Activated naive CD8-positive, alpha-beta T cell treated with anti-CD3 and anti-CD28 coated beads for 36 hours (primary cell): ENCODE measurements at regions not wholly inside any gene's neighbourhood (a gene's known extent, or its start where the extent isn't known, plus 50 kb on each side); places are given as distances from the start of the nearest gene placed in this dataset.

Experiments used
- DNase-seq: peaks from one replicate; pipeline ENCODE4 v3.0.0; 2021
- H3K27ac Mint-ChIP-seq: one replicate; pipeline ENCODE4 v1.8.0; 2022; ENCODE audit warnings: mild to moderate bottlenecking, moderate library complexity, mixed read lengths
- H3K27me3 Mint-ChIP-seq: one replicate; pipeline ENCODE4 v1.8.0; 2022; ENCODE audit warnings: mild to moderate bottlenecking, mixed read lengths
- H3K36me3 Mint-ChIP-seq: one replicate; pipeline ENCODE4 v1.8.0; 2021; ENCODE audit warnings: mild to moderate bottlenecking, mixed read lengths
- H3K4me1 Mint-ChIP-seq: one replicate; pipeline ENCODE4 v1.8.0; 2021; ENCODE audit warnings: mixed read lengths
- H3K4me3 Mint-ChIP-seq: one replicate; pipeline ENCODE4 v1.8.0; 2022; ENCODE audit warnings: mild to moderate bottlenecking, moderate library complexity, mixed read lengths
- H3K9me3 Mint-ChIP-seq: one replicate; pipeline ENCODE4 v1.8.0; 2022; ENCODE audit warnings: mixed read lengths

DNA sequence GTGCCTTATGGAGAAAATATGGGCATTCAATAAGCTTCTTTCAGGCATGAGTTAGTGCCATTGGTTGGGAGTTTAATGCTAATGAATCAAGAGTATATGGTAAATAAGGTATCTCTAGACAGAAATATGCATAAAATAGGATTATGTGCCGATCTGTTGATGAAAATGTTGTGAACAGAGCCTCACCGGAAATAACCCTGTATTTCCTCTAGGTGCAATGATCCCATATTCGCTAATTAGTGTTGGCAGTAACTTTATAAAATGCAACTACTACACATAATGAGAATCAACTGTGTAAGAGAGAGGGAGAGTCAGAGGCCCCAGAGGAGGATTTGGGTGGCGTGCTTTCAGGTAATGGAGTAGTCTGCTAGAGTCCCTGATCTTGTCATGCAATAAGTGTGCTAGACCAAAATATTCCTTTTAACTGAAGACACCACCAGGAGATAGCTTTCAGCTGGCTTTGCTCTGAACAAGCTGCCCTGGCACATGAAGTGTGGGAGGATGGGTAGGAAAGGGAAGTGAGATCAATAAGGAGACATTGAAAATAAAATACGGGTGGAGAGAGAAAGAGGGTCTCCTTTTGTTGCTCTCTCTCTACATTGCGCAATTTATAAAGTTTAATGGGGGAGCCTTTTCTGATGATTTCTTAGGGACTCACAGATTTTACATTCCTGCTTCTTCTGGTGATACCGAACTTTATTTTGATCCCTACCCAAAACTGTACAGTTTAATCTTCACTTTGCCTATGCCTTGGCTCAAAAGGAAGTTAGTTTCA is 68.6 kb upstream of the PLXNC1 start:
- Mint-ChIP-seq H3K9me3 (peaks cover 5% of the 10 kb centered on the region), H3K27me3 (peaks cover 12% of the 10 kb centered on the region), H3K4me1 (peaks cover 11% of the 10 kb centered on the region), H3K4me3 (no peak overlapping the region), H3K27ac (no peak overlapping the region), H3K36me3 (peaks cover 2% of the 10 kb centered on the region)
- DNase-seq: no peak

DNA sequence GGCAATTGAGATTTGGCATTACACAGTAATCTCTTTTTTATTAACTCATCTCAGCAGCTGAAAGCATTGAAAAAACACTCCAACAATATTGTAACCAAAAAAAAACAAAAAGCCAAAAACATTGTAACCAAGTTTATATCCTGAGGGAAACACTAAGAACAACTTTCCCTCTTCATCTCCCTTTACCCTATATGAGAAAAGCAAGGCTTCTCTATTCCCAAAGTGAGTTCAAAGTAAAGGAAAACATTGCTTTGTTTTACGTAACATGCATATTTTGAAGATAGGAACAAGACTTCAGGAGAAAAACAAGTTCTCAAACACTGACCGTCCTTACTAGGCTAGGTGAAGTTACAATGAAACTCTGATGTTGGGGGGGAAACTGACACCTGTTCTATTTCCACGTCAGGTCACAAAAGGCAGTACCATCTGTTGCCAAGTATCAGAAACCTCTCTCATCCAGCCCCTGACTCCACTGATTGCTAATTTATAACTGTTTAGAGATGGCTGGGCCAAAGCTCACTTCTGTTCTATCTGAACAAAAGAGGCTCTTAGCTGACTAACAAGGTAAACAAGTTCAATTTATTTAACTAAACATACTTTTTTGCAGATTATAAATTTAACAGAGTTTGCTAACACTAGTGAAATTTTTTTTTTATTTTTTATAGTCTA is 67.9 kb upstream of the PLXNC1 start:
- DNase-seq: no peak
- H3K27me3 Mint-ChIP-seq: peaks cover 12% of the 10 kb centered on the region
- no peak overlapping the region for H3K27ac Mint-ChIP-seq
- peaks cover 5% of the 10 kb centered on the region for H3K9me3 Mint-ChIP-seq
- H3K4me3 Mint-ChIP-seq: no peak overlapping the region
- peaks cover 6% of the 10 kb centered on the region for H3K4me1 Mint-ChIP-seq
- peaks cover 2% of the 10 kb centered on the region for H3K36me3 Mint-ChIP-seq

DNA sequence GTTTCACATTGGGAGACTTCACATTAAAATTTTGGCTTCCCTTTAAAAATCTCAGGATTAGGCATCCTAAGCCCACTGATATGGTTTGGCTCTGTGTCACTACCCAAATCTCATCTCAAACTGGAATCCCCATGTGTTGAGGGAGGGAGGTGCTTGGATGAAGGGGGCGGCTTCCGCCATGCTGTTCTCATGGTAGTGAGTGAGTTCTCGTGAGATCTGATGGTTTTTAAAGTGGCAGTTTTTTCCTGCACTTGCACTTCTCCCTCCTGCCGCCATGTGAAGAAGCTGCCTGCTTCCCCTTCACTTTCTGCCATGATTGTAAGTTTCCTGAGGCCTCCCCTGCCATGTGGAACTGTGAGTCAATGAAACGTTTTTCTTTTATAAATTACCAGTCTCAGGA is 65.7 kb upstream of the PLXNC1 start:
- peaks cover 5% of the 10 kb centered on the region for H3K9me3 Mint-ChIP-seq
- H3K36me3 Mint-ChIP-seq: peaks cover 2% of the 10 kb centered on the region
- H3K4me3 Mint-ChIP-seq: no peak overlapping the region
- H3K4me1 Mint-ChIP-seq: peaks cover 6% of the 10 kb centered on the region
- DNase-seq: no peak
- H3K27ac Mint-ChIP-seq: no peak overlapping the region
- H3K27me3 Mint-ChIP-seq: peaks cover 12% of the 10 kb centered on the region

DNA sequence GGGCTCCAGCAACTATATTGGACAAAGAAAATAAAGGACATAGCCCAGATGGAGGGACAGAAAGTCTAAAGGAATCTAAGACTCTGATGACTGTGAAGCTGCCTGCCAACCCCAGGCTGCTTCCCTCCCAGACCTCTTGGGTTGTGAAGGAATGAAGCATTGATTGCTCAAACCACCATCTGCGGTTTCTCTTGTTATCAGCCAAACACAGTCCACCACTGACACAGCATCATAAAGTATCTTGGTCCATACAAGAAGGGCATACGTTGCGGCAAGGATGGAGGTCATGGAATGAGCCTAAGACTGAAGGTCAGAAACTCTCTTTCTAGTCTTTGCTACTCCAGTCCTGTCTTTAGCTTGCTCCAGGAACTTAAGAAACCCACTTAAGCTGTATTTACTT is 58.5 kb upstream of the PLXNC1 start:
- Mint-ChIP-seq H3K36me3 (no peaks in the 10 kb centered on the region), H3K27ac (no peak overlapping the region), H3K4me1 (no peaks in the 10 kb centered on the region), H3K4me3 (no peak overlapping the region), H3K27me3 (no peaks in the 10 kb centered on the region), H3K9me3 (no peaks in the 10 kb centered on the region)
- DNase-seq: no peak

DNA sequence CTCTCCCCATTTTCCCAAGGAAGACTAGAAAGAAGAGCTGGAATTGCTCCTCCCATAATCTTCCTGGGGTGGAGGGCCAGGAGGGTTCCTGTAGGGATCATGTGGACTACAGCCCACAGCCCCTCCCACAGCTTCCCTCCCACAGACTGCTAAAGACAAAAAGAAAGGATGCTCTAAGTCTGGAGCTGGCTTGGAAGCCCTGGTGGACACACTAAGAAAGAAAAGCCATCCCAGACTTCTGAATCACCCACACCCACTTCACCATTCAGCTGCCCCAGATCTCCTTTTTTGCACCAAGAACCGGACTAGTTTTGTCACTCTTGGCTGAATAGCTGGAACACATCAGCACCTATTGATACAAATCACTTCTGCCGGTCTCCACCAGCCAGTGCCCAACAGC is 56.8 kb upstream of the PLXNC1 start:
- Mint-ChIP-seq H3K4me1 (no peaks in the 10 kb centered on the region), H3K9me3 (no peaks in the 10 kb centered on the region), H3K27ac (no peak overlapping the region), H3K4me3 (no peak overlapping the region), H3K27me3 (no peaks in the 10 kb centered on the region), H3K36me3 (no peaks in the 10 kb centered on the region)
- DNase-seq: no peak

DNA sequence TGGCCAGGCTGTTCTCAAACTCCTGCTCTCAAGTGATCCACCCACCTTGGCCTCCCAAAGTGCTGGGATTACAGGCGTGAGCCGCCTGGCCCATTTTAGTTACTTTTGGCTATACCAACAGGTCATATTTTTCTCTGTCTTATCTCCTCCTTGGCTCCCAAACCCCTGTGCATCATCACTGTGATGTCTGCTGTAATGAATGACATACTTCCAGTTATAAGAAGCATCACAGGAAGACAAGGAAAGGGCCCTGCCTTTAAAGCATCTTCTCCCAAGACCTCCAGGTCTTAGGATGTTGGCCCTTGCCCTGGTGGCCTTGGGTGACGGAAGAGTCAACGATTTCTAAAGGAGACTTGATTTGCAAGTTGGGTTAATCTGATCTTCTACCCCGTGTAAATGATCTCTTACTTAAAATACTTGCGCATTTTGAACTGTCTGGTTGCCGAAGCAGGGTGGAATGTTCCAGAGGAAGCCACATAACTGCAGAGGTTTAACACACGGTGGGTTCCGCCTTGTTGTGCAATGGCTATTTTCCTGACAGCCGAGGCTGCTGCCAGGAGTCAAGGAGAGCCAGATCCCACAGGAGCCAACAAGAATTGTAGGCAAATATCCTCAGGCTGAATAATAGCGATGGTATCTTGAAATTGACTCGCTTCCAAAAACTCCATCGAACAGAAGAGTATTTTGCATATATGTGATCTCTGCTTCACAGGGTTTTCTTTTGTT is 55.7 kb upstream of the PLXNC1 start:
- H3K9me3 Mint-ChIP-seq: no peaks in the 10 kb centered on the region
- no peak overlapping the region for H3K27ac Mint-ChIP-seq
- H3K27me3 Mint-ChIP-seq: no peaks in the 10 kb centered on the region
- H3K4me1 Mint-ChIP-seq: no peaks in the 10 kb centered on the region
- no peak overlapping the region for H3K4me3 Mint-ChIP-seq
- DNase-seq: no peak
- no peaks in the 10 kb centered on the region for H3K36me3 Mint-ChIP-seq

DNA sequence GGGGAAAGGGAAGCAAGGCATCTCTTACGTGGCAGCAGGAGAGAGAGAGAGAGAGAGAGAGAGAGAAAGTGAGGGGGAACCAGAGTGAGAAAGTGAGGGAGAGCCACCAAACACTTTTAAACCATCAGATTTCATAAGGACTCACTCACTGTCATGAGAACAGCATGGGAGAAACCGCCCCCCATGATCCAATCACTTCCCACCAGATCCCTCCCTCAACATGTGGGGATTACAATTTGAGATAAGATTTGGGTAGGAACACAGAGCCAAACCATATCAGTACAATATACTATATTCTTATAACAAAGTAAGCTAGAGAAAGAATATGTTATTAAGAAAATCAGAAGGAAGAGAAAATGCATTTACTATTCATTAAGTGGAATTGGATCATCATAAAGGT is 53.7 kb upstream of the PLXNC1 start:
- no peaks in the 10 kb centered on the region for H3K9me3 Mint-ChIP-seq
- H3K4me3 Mint-ChIP-seq: no peak overlapping the region
- no peaks in the 10 kb centered on the region for H3K36me3 Mint-ChIP-seq
- peaks cover 11% of the 10 kb centered on the region for H3K27me3 Mint-ChIP-seq
- DNase-seq: no peak
- H3K4me1 Mint-ChIP-seq: no peaks in the 10 kb centered on the region
- H3K27ac Mint-ChIP-seq: no peak overlapping the region

DNA sequence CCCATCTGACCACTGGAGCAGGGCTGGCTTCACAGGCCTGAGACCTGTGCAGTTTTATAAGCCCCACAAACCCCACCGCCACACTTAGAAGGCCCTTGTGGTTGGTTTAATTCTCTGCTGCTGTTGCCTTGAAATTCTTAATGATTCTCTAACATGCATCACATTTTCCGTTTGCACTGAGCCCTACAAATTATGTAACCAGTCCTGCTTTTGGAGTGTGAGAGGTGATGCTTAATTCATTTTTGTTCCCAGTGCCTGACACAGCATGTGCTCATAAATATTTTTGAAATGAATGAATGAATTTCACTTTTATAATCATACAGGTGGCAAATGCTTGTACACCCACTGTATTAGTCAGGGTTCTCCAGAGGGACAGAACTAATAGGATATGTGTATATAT is 52.8 kb upstream of the PLXNC1 start:
- H3K27ac Mint-ChIP-seq: no peak overlapping the region
- peaks cover 4% of the 10 kb centered on the region for H3K4me1 Mint-ChIP-seq
- no peak for DNase-seq
- H3K36me3 Mint-ChIP-seq: no peaks in the 10 kb centered on the region
- H3K9me3 Mint-ChIP-seq: no peaks in the 10 kb centered on the region
- H3K27me3 Mint-ChIP-seq: peaks cover 18% of the 10 kb centered on the region
- no peak overlapping the region for H3K4me3 Mint-ChIP-seq

DNA sequence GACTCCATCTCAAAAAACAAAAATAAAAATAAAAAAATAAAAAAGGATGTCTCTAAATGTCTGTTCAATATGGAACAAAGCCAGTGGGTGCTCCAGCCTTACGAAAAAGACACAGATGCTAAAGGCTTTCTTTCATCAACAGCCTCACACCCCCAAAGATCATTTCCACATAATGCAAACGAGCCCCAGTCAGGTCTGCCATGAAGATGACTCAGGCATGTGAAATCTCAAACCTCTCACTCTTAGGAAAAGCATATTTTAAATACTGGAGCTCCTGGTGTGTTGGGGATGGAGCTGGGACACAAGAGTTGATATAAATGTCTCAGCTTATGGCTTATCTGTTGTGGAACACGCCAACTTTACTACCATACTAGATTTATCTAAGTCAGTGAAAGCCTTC is 49.9 kb upstream of the PLXNC1 start:
- DNase-seq: no peak
- Mint-ChIP-seq H3K9me3 (no peaks in the 10 kb centered on the region), H3K36me3 (no peaks in the 10 kb centered on the region), H3K27ac (no peak overlapping the region), H3K4me1 (peaks cover 11% of the 10 kb centered on the region), H3K27me3 (peaks cover 25% of the 10 kb centered on the region), H3K4me3 (no peak overlapping the region)
